ENCODE measurements at regions not wholly inside any gene's neighbourhood (a gene's known extent, or its start where the extent isn't known, plus 50 kb on each side); places are given as distances from the start of the nearest gene placed in this dataset.

DNA sequence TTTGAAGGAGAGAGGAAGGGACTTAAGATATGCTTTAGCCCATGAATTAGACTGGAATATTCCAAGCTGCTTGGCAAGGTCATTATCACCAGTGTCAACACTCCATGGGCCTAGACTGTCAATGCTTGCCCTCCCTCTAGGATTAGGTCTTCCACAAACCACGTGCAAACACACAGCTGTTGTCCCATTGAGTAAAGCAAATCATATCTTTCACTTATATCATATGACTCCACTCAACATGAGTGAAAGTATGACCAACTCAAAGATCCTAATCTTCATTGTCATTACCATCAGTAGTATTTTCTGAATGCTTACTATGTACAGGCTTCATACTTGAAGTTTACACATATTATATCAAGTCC, 57.0 kb upstream of the GRAMD2B start:
- no peak for DNase-seq (ENCODE audit: low read depth)
- TF ChIP-seq, protein P1, sequence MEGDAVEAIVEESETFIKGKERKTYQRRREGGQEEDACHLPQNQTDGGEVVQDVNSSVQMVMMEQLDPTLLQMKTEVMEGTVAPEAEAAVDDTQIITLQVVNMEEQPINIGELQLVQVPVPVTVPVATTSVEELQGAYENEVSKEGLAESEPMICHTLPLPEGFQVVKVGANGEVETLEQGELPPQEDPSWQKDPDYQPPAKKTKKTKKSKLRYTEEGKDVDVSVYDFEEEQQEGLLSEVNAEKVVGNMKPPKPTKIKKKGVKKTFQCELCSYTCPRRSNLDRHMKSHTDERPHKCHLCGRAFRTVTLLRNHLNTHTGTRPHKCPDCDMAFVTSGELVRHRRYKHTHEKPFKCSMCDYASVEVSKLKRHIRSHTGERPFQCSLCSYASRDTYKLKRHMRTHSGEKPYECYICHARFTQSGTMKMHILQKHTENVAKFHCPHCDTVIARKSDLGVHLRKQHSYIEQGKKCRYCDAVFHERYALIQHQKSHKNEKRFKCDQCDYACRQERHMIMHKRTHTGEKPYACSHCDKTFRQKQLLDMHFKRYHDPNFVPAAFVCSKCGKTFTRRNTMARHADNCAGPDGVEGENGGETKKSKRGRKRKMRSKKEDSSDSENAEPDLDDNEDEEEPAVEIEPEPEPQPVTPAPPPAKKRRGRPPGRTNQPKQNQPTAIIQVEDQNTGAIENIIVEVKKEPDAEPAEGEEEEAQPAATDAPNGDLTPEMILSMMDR (conservative IDR thresholded peaks at IDR 0.05; ENCODE audit: low read depth, low read length), result no peak
- H3K4me3 ChIP-seq (ENCODE audit: low read depth, low read length), result no peak overlapping the region

DNA sequence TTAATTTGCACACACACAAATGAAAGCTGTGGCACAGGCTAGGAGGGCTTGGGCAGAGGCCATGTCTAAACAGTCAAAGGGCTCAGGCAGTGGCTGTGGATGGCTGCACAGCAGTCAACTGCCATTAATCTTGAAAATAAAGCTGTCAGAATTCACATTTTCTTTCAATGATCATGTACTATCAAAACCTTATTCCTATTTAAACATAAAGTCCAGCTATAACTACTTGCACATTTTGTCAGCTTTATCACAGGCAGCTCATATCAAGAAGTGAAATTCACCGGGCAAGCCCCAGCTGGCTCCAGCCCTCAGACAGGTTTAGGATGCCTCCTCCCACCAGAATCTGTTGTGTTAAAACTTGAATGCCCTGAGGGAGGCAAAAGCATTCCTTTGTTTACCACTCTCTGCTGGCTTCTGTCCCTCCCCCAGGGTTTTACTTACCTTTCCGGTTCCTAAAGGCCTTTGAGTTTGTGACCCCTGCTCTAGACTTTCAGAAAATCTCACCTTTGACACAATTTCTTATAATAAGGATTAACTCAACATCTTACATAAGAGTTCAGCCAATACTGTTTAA, 54.9 kb upstream of the GRAMD2B start:
- TF ChIP-seq, protein P1 (conservative IDR thresholded peaks at IDR 0.05; ENCODE audit: low read depth, low read length), result no peak
- H3K4me3 ChIP-seq (ENCODE audit: low read depth, low read length), result no peak overlapping the region
- no peak for DNase-seq (ENCODE audit: low read depth)

DNA sequence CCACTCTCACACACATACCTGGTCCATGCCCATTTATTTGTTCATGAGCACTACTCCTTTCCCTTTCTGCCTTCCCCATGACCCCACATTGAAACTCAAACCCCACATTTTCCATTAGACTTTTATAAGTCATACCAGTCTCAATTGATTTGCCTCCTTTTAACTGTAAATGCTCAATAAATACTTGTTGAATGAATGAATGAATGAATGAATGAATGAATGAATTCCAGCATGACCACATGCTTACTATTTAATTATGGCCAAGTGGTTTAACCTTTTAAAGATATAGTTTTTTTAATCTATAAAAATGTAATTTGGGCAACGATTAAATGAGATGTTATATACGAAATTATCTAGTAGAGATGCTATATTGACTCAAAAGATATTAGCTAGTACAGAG, 54.1 kb upstream of the GRAMD2B start:
- TF ChIP-seq, protein P1 (conservative IDR thresholded peaks at IDR 0.05; ENCODE audit: low read depth, low read length), result no peak
- no peak overlapping the region for H3K4me3 ChIP-seq (ENCODE audit: low read depth, low read length)
- DNase-seq (ENCODE audit: low read depth), result no peak

DNA sequence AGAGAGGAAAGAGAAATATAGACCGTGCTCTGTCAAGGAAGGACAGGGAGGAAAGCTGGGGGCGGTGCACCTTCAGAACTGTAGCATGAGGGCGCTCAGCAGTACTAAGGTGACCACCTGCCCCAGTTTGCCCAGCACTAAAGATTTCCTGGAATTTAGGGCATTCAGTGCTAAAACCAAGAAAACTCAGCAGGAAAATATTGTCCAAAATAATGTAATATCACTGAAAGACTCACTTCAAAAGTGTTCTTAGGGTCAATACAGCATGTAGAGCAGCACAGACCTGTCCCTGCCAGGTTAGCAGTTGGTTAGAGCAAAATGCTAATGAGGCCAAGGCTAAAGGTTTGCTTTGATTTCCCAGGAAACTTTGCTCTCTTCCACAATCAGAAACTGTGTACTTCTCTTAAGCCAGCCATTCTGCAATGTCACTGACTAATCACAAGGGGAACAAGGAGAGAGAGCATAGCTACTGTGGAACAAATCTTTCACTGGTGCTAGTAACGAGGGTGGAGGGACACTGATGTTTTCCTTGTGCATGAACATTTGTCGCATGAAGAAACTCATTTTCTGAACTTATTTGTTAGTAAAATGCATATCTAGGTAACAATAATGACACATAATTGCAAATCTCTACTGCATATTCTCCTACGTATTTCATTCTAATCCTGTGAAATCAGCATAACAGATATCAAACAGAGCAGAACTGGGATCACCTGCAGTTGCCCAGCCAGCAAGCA, 53.0 kb upstream of the GRAMD2B start:
- H3K4me3 ChIP-seq (ENCODE audit: low read depth, low read length), result peak overlapping the region; percentile 74
- TF ChIP-seq, protein P1 (conservative IDR thresholded peaks at IDR 0.05; ENCODE audit: low read depth, low read length), result peak; percentile 31
- peak; percentile 72 for DNase-seq (ENCODE audit: low read depth)

DNA sequence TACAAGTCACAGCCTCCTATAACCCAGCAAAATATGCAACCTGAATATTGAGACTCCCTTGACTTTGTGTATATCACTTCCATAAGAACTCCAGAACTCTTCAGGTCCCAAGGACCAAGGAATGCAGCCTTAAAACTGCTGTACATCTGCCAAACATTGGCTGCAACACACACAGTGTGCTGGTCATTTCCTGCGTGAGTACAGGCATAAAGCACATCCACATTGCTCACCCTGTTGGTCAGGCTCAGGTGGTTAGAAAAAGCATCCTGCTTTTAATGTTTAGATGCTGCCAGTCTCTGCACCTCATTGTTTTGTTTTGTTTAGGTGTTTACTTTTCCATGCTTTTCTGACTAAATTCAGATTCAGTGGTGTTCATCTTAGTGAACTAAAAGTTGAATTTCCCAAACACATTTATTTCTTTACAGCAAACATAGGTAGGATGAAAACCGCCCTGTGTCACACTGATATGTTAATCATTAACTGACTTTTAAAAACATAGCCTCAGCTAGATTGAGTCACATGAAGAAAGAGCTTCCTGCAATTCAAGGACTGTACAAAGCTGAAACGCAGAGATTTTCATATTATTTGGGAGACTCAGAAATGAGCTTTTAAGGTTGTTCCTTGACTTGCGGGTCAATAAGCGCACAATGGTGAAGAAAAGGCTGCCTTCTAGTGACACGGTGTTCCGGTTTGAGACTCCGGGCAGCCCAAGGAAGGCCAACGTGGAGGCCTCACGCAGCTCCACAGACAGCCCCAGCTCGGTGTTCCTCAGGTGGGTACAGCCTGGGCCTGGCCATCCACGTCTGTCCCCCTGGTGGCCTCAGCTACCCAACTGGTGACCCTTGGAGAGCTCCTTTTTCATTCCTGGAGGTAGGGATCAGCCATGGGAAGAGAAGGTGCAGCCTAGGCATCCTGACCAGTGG, 52.2 kb upstream of the GRAMD2B start:
- peak overlapping the region; percentile 74 for H3K4me3 ChIP-seq (ENCODE audit: low read depth, low read length)
- TF ChIP-seq, protein P1 (conservative IDR thresholded peaks at IDR 0.05; ENCODE audit: low read depth, low read length), result peak; percentile 41
- DNase-seq (ENCODE audit: low read depth), result peak; percentile 76

DNA sequence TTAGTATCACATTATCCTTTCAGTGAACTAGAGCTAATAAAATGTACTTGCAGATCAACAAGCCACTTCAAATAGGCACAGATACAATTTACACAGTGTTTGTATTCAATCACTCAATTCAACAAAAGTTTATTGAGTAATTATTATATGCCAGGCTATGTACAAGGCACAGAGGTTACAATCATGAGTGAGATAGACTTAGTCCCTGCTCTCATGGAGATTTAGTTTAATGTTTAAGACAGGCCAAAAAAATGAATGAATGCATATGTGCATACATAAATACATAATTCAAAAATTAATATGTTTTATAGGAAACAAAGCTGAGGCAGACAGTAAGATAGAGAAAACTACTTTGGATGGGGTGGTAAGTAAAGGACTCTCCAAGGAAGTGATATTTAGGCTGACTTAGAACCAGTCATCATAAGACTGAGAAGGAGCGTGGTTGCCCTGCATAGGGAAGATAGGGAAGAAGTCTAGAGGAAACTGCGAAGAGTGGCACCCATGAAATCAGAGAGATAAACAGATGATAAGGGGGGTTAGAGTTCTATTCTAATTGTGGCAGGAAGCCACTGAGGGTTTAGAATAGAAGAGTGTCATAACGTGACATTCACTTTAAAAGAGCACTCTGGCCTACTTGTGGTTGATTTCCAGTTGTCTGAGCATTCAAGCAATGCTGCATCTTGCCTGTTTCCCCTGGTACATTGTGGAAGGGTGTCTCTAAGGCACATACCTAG, 49.7 kb upstream of the GRAMD2B start:
- TF ChIP-seq, protein P1 (conservative IDR thresholded peaks at IDR 0.05; ENCODE audit: low read depth, low read length), result no peak
- no peak for DNase-seq (ENCODE audit: low read depth)
- H3K4me3 ChIP-seq (ENCODE audit: low read depth, low read length), result peak overlapping the region; percentile 74
